Ovary (tissue), 3 donors: ENCODE measurements at regions not wholly inside any gene's neighbourhood (a gene's known extent, or its start where the extent isn't known, plus 50 kb on each side); places are given as distances from the start of the nearest gene placed in this dataset.

ENCODE experiments used
- POLR2A ChIP-seq: fragments of 450-650 bp; IDR thresholded peaks from one replicate; pipeline ENCODE4 v1.6.1; 2017; ENCODE audit warnings: antibody characterized with exemption, mild to moderate bottlenecking, moderate library complexity
- TF ChIP-seq, protein P1 (sequence below), 3 donors: fragments of 450-650 bp in 2 of 3; fragments of 200-600 bp in 1 of 3; IDR thresholded peaks; one replicate each; pipeline versions ENCODE4 v1.5.1 to v1.8.0; 2016 to 2022; ENCODE audit warnings: antibody characterized with exemption in 3 of 3, mild to moderate bottlenecking in 1 of 3
- donor health status: DM: no; HTN: no; CAD: no.

DNA sequence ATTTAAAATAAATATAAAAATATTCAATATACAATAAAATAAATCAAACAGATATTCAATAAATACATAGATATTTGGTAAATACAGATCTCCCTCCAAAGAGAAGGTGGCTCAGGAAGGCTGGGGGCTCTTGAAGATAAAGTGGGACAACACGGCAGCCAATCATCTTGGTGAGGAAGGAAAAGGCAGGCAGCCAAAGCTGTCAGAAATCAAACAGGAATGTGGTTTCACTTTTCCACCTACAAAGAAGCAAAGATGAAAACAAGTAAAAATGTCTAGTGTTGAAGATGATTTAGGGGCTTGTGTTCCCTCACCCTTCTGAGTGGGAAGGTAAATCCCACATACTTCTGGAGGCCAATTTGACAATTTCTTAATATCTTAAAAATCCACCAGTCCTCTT, 85.7 kb downstream of the B3GNT2 start:
- no peak for TF ChIP-seq POLR2A
- TF ChIP-seq, protein P1, sequence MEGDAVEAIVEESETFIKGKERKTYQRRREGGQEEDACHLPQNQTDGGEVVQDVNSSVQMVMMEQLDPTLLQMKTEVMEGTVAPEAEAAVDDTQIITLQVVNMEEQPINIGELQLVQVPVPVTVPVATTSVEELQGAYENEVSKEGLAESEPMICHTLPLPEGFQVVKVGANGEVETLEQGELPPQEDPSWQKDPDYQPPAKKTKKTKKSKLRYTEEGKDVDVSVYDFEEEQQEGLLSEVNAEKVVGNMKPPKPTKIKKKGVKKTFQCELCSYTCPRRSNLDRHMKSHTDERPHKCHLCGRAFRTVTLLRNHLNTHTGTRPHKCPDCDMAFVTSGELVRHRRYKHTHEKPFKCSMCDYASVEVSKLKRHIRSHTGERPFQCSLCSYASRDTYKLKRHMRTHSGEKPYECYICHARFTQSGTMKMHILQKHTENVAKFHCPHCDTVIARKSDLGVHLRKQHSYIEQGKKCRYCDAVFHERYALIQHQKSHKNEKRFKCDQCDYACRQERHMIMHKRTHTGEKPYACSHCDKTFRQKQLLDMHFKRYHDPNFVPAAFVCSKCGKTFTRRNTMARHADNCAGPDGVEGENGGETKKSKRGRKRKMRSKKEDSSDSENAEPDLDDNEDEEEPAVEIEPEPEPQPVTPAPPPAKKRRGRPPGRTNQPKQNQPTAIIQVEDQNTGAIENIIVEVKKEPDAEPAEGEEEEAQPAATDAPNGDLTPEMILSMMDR (IDR thresholded peaks at IDR 0.05), result no peak
